ENCODE measurements at regions not wholly inside any gene's neighbourhood (a gene's known extent, or its start where the extent isn't known, plus 50 kb on each side); places are given as distances from the start of the nearest gene placed in this dataset.

GRCh38 chr3:74711913-74712512 is 97.6 kb upstream of the CNTN3 start:
- DNase-seq, result peak in 3 of 10 donors; percentile 45 to 80 (median 48)
- intact Hi-C loops (cut with DNase I), result no loop called here

- no peak for DNase-seq
- intact Hi-C loops (cut with DNase I), result no loop called here
Measured at GRCh38 chr3:74709951-74710350, 95.5 kb upstream of the CNTN3 start.

- DNase-seq, result no peak
- intact Hi-C loops (cut with DNase I), result no loop called here
Measured at GRCh38 chr3:74693696-74694393, 79.4 kb upstream of the CNTN3 start.

GRCh38 chr3:74693251-74693650 is 78.8 kb upstream of the CNTN3 start:
- DNase-seq, result no peak
- intact Hi-C loops (cut with DNase I), result no loop called here

- DNase-seq, result no peak
- intact Hi-C loops (cut with DNase I), result no loop called here
Measured at GRCh38 chr3:74691946-74692345, 77.5 kb upstream of the CNTN3 start.

- intact Hi-C loops (cut with DNase I), result no loop called here
- DNase-seq, result no peak
Measured at GRCh38 chr3:74673326-74673725, 58.9 kb upstream of the CNTN3 start.

- intact Hi-C loops (cut with DNase I), result no loop called here
Measured at GRCh38 chr3:74664606-74665005, 50.1 kb upstream of the CNTN3 start.

More at GRCh38 chr3:74664606-74665005, 50.1 kb upstream of the CNTN3 start:
- no peak for DNase-seq
